KMS-11 (cell line): ENCODE measurements at regions not wholly inside any gene's neighbourhood (a gene's known extent, or its start where the extent isn't known, plus 50 kb on each side); places are given as distances from the start of the nearest gene placed in this dataset.

Source experiments
- H2AFZ ChIP-seq: fragments of 200-600 bp; sonication (generic); 2 replicates; pipeline ENCODE4 v1.6.1; 2016; ENCODE audit warnings: antibody characterized with exemption, mixed run types, low read depth
- H3K27ac ChIP-seq: fragments of 200-600 bp; sonication (generic); 2 replicates; pipeline ENCODE4 v1.6.1; 2016; ENCODE audit warnings: mild to moderate bottlenecking, mixed run types
- H3K27me3 ChIP-seq: fragments of 200-600 bp; sonication (generic); 2 replicates; pipeline ENCODE4 v1.6.1; 2017; ENCODE audit warnings: mild to moderate bottlenecking, low read depth, mixed run types, moderate library complexity; ENCODE audit not compliant: insufficient read depth
- H3K36me3 ChIP-seq: fragments of 200-600 bp; sonication (generic); 2 replicates; pipeline ENCODE4 v1.6.1; 2017; ENCODE audit warnings: mild to moderate bottlenecking, mixed run types; ENCODE audit not compliant: insufficient read depth
- H3K4me1 ChIP-seq: fragments of 200-600 bp; sonication (generic); 2 replicates; pipeline ENCODE4 v1.6.1; 2016; ENCODE audit warnings: mild to moderate bottlenecking, low read depth, mixed run types; ENCODE audit not compliant: poor library complexity, severe bottlenecking
- H3K4me2 ChIP-seq: fragments of 200-600 bp; sonication (generic); 2 replicates; pipeline ENCODE4 v1.7.0; 2016; ENCODE audit warnings: mild to moderate bottlenecking, mixed run types
- H3K4me3 ChIP-seq: fragments of 200-600 bp; sonication (generic); IDR thresholded peaks from 2 replicates; pipeline ENCODE4 v1.6.1; 2017; ENCODE audit warnings: low read depth, low read length, mixed read lengths; ENCODE audit not compliant: insufficient read depth
- H3K79me2 ChIP-seq: fragments of 200-600 bp; sonication (generic); 2 replicates; pipeline ENCODE4 v1.6.1; 2016; ENCODE audit warnings: low read depth, mixed run types; ENCODE audit not compliant: insufficient read depth
- H3K9ac ChIP-seq: fragments of 200-600 bp; sonication (generic); 2 replicates; pipeline ENCODE4 v1.6.1; 2016; ENCODE audit warnings: mild to moderate bottlenecking, mixed run types
- H4K20me1 ChIP-seq: fragments of 200-600 bp; sonication (generic); 2 replicates; pipeline ENCODE4 v1.6.1; 2016; ENCODE audit warnings: mild to moderate bottlenecking, mixed run types; ENCODE audit not compliant: insufficient read depth
- TF ChIP-seq, protein P1 (sequence below): fragments of 200-600 bp; sonication (generic); conservative IDR thresholded peaks from 2 replicates; pipeline ENCODE4 v1.6.1; 2017; ENCODE audit warnings: low read depth, mild to moderate bottlenecking, antibody characterized with exemption, low read length, moderate library complexity, mixed read lengths

DNA sequence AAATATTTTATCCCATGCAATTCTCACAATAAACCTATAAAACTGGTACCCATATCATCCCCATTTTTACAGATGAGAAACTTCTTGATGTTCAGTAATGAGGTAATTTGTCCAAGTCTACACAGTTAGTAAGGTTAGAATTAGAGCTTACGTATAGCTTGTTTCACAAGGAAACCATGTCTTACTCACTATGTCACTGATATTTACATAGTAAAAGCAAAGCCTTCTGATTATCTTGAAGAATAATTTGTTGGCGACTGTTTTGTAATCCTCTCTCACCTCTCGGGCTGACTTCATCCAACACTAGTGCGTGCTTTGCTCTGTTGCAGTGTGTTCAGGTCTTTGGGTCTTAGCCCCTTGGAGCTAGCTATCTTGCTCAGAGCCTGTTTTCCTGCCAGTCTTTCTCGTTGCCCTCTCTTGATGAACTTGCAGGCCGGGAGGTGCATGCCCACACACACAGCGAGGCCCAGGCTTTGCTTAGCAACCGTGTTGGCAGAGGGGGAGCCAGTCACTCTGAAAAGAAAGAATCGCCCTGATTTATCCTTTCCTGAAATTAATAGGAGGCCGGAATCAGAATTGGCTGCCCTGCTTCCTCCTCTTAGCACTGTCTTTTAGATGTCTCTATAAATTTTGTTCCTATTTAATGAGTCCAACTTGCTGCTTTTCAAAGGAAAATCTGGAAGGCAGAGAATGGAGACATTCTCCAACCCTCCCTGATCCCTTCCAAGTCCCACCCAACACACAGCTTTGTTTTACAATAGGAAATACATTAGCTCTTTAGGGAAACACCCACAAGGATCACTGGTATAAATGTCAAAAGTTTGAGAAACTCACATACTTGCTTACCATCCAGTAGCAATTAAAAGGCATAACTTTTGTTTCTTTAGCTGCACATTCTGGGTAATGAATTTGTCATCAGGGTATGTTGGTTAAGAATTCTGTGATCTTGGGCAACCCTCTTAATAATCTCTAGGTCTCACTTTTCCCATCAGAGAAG lies 97.6 kb upstream of the SEC11C start:
- Histone ChIP-seq H3K79me2 (no peaks in the 10 kb centered on the region), H3K27me3 (no peaks in the 10 kb centered on the region), H4K20me1 (no peaks in the 10 kb centered on the region), H3K4me3 (no peak overlapping the region), H3K36me3 (no peaks in the 10 kb centered on the region), H3K9ac (no peak overlapping the region), H3K4me1 (no peaks in the 10 kb centered on the region), H2AFZ (no peak overlapping the region), H3K27ac (no peak overlapping the region), H3K4me2 (no peak overlapping the region)
- TF ChIP-seq, protein P1, sequence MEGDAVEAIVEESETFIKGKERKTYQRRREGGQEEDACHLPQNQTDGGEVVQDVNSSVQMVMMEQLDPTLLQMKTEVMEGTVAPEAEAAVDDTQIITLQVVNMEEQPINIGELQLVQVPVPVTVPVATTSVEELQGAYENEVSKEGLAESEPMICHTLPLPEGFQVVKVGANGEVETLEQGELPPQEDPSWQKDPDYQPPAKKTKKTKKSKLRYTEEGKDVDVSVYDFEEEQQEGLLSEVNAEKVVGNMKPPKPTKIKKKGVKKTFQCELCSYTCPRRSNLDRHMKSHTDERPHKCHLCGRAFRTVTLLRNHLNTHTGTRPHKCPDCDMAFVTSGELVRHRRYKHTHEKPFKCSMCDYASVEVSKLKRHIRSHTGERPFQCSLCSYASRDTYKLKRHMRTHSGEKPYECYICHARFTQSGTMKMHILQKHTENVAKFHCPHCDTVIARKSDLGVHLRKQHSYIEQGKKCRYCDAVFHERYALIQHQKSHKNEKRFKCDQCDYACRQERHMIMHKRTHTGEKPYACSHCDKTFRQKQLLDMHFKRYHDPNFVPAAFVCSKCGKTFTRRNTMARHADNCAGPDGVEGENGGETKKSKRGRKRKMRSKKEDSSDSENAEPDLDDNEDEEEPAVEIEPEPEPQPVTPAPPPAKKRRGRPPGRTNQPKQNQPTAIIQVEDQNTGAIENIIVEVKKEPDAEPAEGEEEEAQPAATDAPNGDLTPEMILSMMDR: no peak

GRCh38 chr18:59044855-59045254 lies 94.8 kb upstream of the SEC11C start:
- no peak overlapping the region for H3K4me2 ChIP-seq
- no peak overlapping the region for H3K9ac ChIP-seq
- TF ChIP-seq, protein P1: no peak
- no peak overlapping the region for H2AFZ ChIP-seq
- H3K79me2 ChIP-seq: no peaks in the 10 kb centered on the region
- H3K4me3 ChIP-seq: no peak overlapping the region
- H3K27ac ChIP-seq: no peak overlapping the region
- H3K27me3 ChIP-seq: no peaks in the 10 kb centered on the region
- H4K20me1 ChIP-seq: no peaks in the 10 kb centered on the region
- no peaks in the 10 kb centered on the region for H3K4me1 ChIP-seq
- no peaks in the 10 kb centered on the region for H3K36me3 ChIP-seq

GRCh38 chr18:59047321-59048047 lies 92.2 kb upstream of the SEC11C start:
- Histone ChIP-seq H3K9ac (no peak overlapping the region), H3K36me3 (no peaks in the 10 kb centered on the region), H3K4me1 (no peaks in the 10 kb centered on the region), H3K79me2 (no peaks in the 10 kb centered on the region), H4K20me1 (no peaks in the 10 kb centered on the region), H3K27ac (no peak overlapping the region), H3K4me3 (no peak overlapping the region), H2AFZ (no peak overlapping the region), H3K4me2 (no peak overlapping the region), H3K27me3 (no peaks in the 10 kb centered on the region)
- TF ChIP-seq, protein P1: no peak

DNA sequence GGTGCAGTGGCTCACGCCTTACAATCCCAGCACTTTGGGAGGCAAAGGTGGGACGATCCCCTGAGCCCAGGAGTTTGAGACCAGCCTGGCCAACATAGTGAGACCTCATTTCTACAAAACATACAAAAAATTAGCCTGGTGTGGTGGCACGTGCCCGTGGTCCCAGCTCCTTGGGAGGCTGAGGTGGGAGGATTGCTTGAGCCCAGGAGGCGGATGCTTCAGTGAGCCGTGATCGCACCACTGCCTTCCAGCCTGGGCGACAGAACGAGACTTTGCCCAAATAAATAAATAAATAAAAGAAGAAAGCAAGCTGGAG lies 91.7 kb upstream of the SEC11C start:
- TF ChIP-seq, protein P1: no peak
- H3K27ac ChIP-seq: no peak overlapping the region
- no peak overlapping the region for H3K4me3 ChIP-seq
- no peak overlapping the region for H3K4me2 ChIP-seq
- H3K27me3 ChIP-seq: no peaks in the 10 kb centered on the region
- no peaks in the 10 kb centered on the region for H3K79me2 ChIP-seq
- H4K20me1 ChIP-seq: no peaks in the 10 kb centered on the region
- no peaks in the 10 kb centered on the region for H3K36me3 ChIP-seq
- no peak overlapping the region for H2AFZ ChIP-seq
- no peak overlapping the region for H3K9ac ChIP-seq
- no peaks in the 10 kb centered on the region for H3K4me1 ChIP-seq
